ENCODE measurements at regions not wholly inside any gene's neighbourhood (a gene's known extent, or its start where the extent isn't known, plus 50 kb on each side); places are given as distances from the start of the nearest gene placed in this dataset.

- DNase-seq: no peak
Observed at GRCh38 chr1:38454236-38454635, 405.3 kb downstream of the RRAGC start.

GRCh38 chr1:38452246-38452645 lies 405.7 kb upstream of the POU3F1 start:
- no peak for DNase-seq

GRCh38 chr1:38451541-38451993 lies 405.0 kb upstream of the POU3F1 start:
- DNase-seq: no peak

- DNase-seq: no peak
Observed at GRCh38 chr1:38448893-38449292, 402.3 kb upstream of the POU3F1 start.

GRCh38 chr1:38446936-38447335 lies 400.3 kb upstream of the POU3F1 start:
- DNase-seq: no peak

GRCh38 chr1:38444770-38445442 lies 398.3 kb upstream of the POU3F1 start:
- DNase-seq: no peak

GRCh38 chr1:38444311-38444710 lies 397.7 kb upstream of the POU3F1 start:
- DNase-seq: no peak

GRCh38 chr1:38440402-38440801 lies 393.8 kb upstream of the POU3F1 start:
- DNase-seq: no peak

- DNase-seq: no peak
Observed at GRCh38 chr1:38436749-38437148, 390.2 kb upstream of the POU3F1 start.

- no peak for DNase-seq
Observed at GRCh38 chr1:38436006-38436405, 389.4 kb upstream of the POU3F1 start.

GRCh38 chr1:38433084-38433722 lies 386.6 kb upstream of the POU3F1 start:
- DNase-seq: no peak

- DNase-seq: no peak
Observed at GRCh38 chr1:38431535-38432376, 385.2 kb upstream of the POU3F1 start.

GRCh38 chr1:38430949-38431348 lies 384.4 kb upstream of the POU3F1 start:
- no peak for DNase-seq

GRCh38 chr1:38424677-38425076 lies 378.1 kb upstream of the POU3F1 start:
- DNase-seq: no peak

- no peak for DNase-seq
Observed at GRCh38 chr1:38420666-38421065, 374.1 kb upstream of the POU3F1 start.

GRCh38 chr1:38418195-38419030 lies 371.8 kb upstream of the POU3F1 start:
- DNase-seq: no peak

- DNase-seq: no peak
Observed at GRCh38 chr1:38403667-38404066, 357.1 kb upstream of the POU3F1 start.

GRCh38 chr1:38402230-38402815 lies 355.7 kb upstream of the POU3F1 start:
- no peak for DNase-seq

- DNase-seq: no peak
Observed at GRCh38 chr1:38396606-38397005, 350.0 kb upstream of the POU3F1 start.

- DNase-seq: no peak
Observed at GRCh38 chr1:38394303-38394702, 347.7 kb upstream of the POU3F1 start.

GRCh38 chr1:38392861-38393260 lies 346.3 kb upstream of the POU3F1 start:
- DNase-seq: no peak

- DNase-seq: no peak
Observed at GRCh38 chr1:38381256-38381655, 334.7 kb upstream of the POU3F1 start.

- DNase-seq: no peak
Observed at GRCh38 chr1:38376577-38376976, 330.0 kb upstream of the POU3F1 start.
